ENCODE measurements at regions not wholly inside any gene's neighbourhood (a gene's known extent, or its start where the extent isn't known, plus 50 kb on each side); places are given as distances from the start of the nearest gene placed in this dataset.
A peak's percentile ranks its signal among the peaks of the same experiment; 100 is the strongest.
"Not testable (repeated sequence)": the region's sequence is repeated elsewhere in the genome, so short reads cannot be mapped to it uniquely, and the experiment has no call there.

GRCh38 chr14:30227876-30228275 is 300.2 kb upstream of the PRKD1 start:
- no peak for DNase-seq

GRCh38 chr14:30230719-30231118 is 303.1 kb upstream of the PRKD1 start:
- DNase-seq = no peak

- DNase-seq = no peak
Observed at GRCh38 chr14:30234966-30235365, 307.3 kb upstream of the PRKD1 start.

DNA sequence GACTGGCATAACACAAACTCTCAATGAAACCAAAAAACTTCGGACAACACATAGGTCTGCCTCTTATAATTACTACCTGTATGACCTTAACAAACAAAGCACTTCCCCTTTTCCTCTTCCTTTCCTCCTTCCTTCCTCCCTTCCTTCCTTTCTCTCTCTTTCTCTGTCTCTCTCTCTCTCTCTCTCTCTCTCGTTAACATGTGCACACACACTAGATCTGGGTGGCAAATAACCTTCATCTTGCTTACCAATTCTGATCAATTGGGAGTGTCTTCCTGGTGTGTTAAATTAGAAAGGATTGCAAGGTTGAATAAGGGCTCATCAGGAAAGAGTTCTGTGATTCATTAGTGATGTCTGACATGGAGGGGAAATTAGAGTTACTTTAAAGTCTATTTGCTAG is 307.8 kb upstream of the PRKD1 start:
- DNase-seq = no peak

DNA sequence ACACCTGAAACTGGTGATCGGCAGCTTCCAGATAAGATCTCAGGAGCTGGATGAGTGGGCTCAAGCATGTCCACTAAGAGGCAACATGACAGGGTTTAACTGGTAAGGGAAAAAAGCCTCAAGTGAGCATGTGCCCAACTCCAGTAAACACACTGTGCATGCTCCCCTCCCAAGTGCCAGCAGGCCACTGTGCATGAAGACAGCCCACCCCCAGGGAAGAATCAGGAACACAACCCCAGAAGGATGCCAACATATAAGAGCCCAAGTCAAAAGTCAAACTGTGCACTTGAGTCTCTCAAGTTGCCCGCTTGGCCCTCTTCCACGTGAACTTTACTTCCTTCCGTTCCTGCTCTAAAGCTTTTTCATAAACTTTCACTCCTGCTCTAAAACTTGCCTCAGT is 311.3 kb upstream of the PRKD1 start:
- no peak for DNase-seq

GRCh38 chr14:30240018-30240417 is 312.4 kb upstream of the PRKD1 start:
- no peak for DNase-seq

- DNase-seq = no peak
Observed at GRCh38 chr14:30240685-30241084, 313.0 kb upstream of the PRKD1 start.

DNA sequence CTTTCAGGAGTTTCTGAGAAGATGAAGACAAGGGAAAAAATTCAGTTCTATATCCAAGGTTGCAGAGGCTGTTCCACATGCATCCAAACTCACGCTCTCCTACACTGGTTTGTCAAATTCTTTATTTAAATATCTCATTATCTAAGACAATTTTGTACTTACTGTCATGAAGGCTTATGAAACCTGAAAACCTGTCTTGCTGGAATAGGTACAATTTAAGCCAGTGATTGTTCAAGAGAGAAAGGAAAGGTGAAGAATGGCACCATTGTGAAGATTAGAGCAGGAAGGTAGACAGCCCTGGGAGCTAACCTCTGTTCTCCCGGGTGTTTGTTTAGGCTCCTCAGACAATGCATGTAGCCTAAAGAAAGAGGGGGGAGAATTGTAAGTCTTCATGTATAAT is 315.1 kb upstream of the PRKD1 start:
- no peak for DNase-seq

- no peak for DNase-seq
Observed at GRCh38 chr14:30243207-30243606, 315.6 kb upstream of the PRKD1 start.

GRCh38 chr14:30243805-30244204 is 315.2 kb upstream of the G2E3 start:
- no peak for DNase-seq

DNA sequence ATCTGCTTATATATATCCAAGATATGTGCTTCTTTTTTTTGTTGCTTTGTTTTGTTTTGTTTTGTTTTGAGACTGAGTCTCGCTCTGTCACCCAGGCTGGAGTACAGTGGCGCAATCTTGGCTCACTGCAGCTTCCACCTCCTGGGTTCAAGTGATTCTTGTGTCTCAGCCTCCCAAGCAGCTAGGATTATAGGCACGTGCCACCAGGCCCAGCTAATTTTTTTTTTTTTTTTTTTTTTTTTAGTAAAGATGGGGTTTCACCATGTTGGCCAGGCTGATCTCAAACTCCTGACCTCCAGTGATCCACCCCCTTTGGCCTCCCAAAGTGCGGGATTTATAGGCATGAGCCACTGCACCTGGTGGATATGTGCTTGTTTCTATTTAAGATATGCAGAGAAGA is 314.6 kb upstream of the G2E3 start:
- not testable (repeated sequence) for DNase-seq

GRCh38 chr14:30251017-30251416 is 307.9 kb upstream of the G2E3 start:
- no peak for DNase-seq

DNA sequence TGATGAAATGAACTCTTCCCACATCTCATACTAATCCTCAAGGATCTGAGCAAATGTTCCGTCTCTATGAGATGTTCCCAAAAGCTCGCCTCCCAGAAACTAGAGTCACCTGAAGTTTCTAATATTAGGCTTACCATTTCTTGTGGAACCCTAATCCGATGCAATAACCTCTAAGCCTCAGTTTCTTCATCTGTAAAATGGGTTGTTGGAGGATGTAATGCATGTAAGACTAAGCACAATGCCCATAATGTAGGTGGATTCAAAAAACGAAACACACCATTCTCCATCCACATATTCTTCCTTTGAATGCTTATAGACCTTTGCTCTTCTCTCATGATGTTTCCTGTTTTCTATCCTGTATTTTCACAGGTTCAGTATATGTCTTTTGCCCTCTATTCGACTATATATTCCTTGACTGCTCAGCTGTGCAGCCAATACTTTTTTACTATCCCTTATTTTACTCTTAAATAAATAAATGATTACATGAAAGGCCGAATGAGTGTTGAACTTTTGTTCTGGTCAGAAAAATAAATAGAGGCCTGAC is 307.3 kb upstream of the G2E3 start:
- no peak for DNase-seq

DNA sequence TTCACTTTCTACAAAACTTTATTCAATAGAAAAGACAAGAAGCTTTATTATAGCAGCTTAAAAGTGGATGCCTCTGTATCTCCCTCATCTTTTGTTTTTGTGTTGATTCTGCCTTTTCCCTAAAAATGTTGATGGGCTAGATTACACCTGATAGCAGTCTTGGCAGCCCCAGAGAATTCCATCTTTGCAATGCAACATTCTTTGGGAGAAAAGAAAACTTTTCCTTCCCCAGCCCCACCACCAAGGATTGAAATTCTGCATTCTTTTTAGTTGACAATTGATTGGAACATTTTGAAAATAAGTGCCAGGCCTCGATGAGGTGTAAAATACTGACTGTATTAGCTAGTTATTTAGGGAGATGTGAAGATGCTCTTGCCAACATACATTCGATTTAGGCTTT is 306.8 kb upstream of the G2E3 start:
- no peak for DNase-seq

DNA sequence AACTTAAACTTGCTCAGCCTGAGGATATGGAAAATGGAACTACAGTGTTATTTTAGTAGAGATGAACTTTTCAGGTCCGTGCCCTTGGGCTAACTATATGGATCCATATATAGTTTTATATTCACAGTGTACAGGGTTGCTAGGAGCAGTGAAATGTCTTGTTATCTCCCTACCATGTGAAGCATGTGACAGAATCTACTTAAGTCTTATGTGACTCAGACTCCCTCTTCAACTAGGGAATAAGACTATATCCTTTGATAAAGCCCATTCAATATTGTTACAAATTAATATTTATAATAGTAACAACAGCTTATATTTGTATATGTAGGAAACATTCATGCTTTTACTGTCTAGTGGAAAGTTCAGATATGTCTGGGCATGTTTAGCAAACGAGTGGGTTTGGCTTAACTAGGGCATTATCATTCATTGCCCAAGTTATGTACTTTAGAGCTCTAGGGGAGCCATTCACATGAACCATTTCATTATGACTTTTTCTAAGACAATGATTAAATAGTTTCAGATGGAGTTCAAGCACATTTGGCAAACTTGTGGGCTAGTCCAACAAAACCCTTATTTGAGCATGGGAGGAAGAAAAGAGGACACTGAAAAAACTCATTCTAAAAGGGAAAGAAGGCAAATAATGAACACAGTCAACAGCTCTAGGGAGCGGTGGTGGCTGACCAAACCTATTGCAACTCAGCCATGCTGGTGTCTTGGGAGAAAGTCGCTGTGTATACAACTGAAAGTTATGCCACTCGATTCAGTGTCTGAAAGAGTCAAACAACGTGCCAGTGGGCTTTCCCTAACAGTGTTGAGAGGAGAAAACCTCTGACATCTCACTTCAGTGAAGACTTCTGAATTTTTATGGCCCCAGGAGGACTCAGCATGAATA is 305.9 kb upstream of the G2E3 start:
- DNase-seq = no peak

- DNase-seq = no peak
Observed at GRCh38 chr14:30256627-30257026, 302.3 kb upstream of the G2E3 start.

GRCh38 chr14:30257946-30258661 is 300.9 kb upstream of the G2E3 start:
- DNase-seq = no peak

GRCh38 chr14:30260833-30261607 is 297.9 kb upstream of the G2E3 start:
- no peak for DNase-seq

GRCh38 chr14:30264161-30264560 is 294.8 kb upstream of the G2E3 start:
- no peak for DNase-seq

GRCh38 chr14:30266290-30266689 is 292.7 kb upstream of the G2E3 start:
- no peak for DNase-seq

- DNase-seq = no peak
Observed at GRCh38 chr14:30267141-30267540, 291.8 kb upstream of the G2E3 start.

DNA sequence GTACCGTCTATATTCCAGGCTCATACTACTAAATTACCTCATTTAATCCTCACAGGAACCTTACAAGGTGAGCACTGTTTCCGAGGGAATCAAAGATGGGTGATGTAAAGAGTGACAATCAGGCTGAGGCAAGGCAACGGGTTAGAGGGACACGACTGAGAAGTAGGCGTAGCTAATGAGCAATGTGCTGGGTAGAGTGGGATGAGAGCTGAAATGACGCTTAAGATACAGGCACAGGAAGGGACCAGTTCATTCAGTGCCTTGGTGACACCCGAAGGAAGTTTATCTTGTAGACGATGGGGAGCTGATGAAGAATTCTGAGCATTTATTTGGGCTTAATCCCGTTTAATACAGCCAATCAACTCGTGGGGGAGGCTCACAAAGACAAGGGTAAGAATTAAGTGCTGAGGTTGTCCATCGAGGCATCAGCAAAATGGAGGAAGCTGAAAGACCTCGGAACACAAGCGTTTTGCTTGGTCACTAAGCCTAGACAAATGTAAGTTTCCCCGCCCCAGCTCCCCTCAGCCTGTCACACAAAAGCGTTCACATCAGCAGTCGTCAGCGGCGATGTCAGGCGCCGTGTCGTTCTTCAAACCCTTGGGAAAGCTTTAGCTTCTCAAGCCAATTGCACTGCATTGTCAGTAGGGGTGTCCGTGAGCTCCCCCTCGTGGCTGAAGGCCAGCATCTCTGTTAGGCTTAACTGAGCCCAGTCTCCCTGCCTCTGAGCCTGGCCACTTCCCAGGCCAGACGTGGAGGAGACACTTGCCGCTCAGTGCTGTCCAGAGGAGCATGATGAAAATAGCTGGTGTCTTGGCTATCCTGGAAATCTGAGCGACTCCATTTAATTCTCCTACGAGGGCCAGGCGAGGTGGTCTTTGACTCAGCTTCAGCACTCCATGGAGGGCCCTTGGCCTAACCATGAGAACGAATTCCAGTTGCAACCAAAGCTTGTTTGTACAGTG is 288.5 kb upstream of the G2E3 start:
- DNase-seq = peak; percentile 67 to 79

Data from stimulated activated CD4-positive, alpha-beta T cell treated with anti-CD3 and anti-CD28 coated beads, Interleukin-2, amount 100 ng/mL, for 24 hours (primary cell).